RCC 7860 (cell line): ENCODE measurements at regions not wholly inside any gene's neighbourhood (a gene's known extent, or its start where the extent isn't known, plus 50 kb on each side); places are given as distances from the start of the nearest gene placed in this dataset.

ENCODE experiments used
- DNase-seq: peaks from one replicate; pipeline ENCODE4 v3.0.0-alpha.2; 2015; ENCODE audit warnings: low spot score
- FAIRE-seq: peaks from 2 replicates; lab custom pipeline; 2012; peaks lifted over from hg19 to GRCh38; lab: Jason Lieb, UNC

DNA sequence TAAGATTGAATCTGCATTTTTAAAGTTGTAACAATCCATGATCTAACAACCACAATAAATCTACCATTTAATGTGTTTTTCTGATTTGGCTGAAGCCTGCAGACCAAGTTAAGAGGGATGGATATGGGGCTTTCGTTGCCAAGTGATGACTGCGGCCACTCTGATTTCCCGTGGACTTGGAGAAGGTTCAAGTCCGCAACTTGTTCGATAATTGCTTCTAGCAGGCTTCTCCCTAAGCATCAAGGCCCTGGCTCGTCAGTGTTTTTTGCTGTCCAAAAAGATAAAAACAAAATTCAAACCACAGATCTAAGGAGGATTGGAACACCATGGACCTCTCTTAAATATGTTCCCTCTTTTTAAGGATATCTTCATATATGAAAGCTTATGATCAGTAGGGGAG is 256.6 kb downstream of the CNTN3 start:
- FAIRE-seq (no peak), DNase-seq (no peak)

- FAIRE-seq: no peak
- no peak for DNase-seq
These were observed 261.4 kb downstream of the CNTN3 start for GRCh38 chr3:74353039-74353438.

- no peak for FAIRE-seq
These were observed 262.3 kb downstream of the CNTN3 start for GRCh38 chr3:74352166-74352565.

GRCh38 chr3:74351213-74351612 is 263.2 kb downstream of the CNTN3 start:
- DNase-seq (no peak), FAIRE-seq (no peak)

More at GRCh38 chr3:74352166-74352565, 262.3 kb downstream of the CNTN3 start:
- DNase-seq: no peak

- no peak for DNase-seq
- no peak for FAIRE-seq
These were observed 265.4 kb downstream of the CNTN3 start for GRCh38 chr3:74349015-74349414.

DNA sequence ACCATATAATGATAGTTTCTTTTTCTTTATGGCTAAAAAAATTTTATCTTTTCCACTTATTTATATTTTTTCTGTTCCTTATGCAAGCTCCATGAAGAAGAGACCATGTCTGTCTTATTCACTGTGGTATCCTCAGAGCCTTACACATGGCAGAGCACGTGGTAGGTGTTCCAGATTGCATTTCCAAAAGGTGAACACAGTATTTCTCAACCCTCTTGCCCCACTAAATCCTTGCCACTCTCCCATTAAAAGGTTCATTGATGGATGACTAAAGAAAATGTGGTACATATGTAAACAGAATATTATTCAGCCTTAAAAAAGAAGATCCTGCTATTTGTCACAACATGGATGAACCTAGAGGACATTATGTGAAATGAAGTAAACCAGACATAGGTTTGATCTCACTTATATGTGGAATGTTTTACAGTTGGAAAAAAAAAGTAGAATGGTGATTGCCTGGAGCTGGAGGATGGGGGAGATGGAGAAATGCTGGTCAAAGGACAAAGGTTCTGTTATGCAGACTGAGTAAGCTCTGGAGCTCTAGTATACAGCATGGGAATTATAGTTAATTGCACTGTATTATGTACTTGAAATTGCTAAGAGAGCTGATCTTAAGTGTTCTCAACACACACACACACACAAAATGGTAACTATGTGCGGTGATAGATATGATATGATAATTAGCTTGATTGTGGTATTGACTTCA is 266.7 kb downstream of the CNTN3 start:
- no peak for DNase-seq
- no peak for FAIRE-seq

DNA sequence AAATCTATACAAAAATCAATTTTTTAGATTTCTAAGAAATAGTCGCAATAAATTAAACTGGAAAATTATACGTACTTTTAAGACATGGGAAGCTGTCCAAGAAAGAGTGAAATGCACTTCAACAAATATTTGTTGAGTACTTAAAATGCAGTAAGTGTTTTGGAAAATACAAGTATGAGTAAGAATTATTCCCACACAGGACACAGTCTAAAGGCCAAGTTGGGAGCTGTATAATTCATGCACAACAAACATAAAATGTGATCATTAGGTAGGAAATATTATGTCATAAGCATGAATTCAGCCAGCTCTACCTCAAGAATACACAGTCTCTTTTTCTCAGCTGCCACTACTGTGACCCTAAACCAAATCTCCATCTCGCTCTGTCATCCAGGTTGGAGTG is 267.6 kb downstream of the CNTN3 start:
- no peak for FAIRE-seq
- DNase-seq: no peak

DNA sequence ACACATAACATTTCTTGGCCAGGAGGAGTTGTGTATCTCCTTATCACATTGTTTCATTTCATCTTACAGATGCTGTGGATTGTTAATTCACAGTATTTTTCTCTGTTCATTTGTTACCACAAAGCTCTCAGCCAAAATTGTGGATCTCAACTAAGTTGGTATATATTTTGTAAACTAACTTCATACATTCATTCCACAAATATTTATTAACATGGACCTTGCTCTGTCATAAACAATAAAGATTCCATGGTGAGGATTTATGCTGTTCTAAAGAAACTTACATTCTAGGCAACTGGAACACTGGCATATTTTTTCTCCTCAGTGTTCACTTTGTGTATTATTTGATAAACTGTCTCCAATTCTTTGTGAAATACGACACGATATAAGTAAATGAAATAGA is 268.8 kb downstream of the CNTN3 start:
- FAIRE-seq (no peak), DNase-seq (no peak)

DNA sequence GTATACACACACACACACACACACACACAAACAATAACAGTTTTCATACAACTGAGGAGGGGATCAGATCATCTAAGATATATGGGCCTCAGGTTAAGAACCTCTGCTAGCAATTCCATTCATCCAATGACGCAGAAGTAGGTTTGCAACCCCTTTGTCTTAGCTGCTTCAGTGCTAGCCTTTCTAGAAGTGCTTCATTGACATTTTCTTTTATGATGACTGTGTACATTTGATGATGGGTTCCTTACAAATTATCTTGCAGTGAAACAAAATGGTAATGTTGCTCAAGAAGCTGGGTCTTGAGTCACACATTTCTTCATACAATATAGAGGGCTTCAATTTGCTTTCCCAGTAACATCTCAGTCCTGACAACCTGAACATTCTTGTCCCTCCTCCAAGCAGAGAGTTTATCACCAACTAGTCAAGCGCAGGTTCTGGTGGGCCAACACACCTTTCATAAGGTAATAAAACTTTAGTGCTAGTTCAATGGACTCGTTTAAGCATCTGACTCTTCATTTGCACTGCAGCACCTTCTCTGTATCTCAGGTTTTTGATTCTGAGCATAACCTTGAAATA is 269.5 kb downstream of the CNTN3 start:
- FAIRE-seq: no peak
- DNase-seq: no peak

- no peak for DNase-seq
- no peak for FAIRE-seq
These were observed 271.1 kb downstream of the CNTN3 start for GRCh38 chr3:74343391-74343790.

GRCh38 chr3:74338998-74339397 is 275.5 kb downstream of the CNTN3 start:
- FAIRE-seq (no peak), DNase-seq (no peak)

- DNase-seq: no peak
- FAIRE-seq: no peak
These were observed 282.3 kb downstream of the CNTN3 start for GRCh38 chr3:74332165-74332564.

- FAIRE-seq (no peak), DNase-seq (no peak)
These were observed 282.7 kb downstream of the CNTN3 start for GRCh38 chr3:74331711-74332110.

GRCh38 chr3:74329096-74329495 is 285.4 kb downstream of the CNTN3 start:
- DNase-seq (no peak), FAIRE-seq (no peak)

DNA sequence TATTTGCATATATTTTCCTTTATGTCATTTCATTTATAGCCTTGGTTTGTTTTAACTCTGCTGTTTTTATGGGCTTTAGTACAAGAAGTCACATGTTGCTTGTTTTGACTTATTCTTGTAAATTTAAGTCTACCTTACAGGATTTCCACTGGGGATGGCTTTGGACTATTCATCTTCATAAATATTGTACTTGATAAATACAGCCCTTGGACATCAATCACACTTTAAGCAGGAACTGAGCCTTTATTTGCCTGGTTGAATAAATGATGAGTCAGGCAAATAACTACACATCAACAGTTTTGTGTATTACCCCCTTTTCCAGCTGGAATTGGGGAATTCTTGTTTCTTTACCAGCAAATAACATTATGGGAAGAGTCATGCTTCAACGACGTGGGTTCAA is 286.0 kb downstream of the CNTN3 start:
- FAIRE-seq (no peak), DNase-seq (no peak)

GRCh38 chr3:74315291-74315690 is 299.2 kb downstream of the CNTN3 start:
- no peak for FAIRE-seq
- no peak for DNase-seq

DNA sequence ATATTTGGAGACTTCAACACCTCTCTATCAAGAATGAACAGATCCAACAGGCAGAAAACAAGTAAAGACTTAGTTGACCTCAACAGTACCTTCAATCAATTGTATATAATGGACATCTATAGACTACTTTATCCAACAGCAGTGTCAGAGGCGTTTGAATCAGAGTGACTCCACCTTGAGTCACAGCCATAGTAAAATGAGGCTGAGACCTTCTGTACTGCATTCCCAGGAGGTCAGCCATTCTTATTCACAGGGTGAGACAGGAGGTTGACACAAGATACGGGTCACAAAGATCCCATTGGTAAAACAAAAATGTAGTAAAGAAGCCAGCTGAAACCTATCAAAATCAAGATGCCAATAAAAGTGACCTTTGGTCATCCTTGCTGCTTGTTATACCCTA is 299.8 kb downstream of the CNTN3 start:
- DNase-seq (no peak), FAIRE-seq (no peak)

DNA sequence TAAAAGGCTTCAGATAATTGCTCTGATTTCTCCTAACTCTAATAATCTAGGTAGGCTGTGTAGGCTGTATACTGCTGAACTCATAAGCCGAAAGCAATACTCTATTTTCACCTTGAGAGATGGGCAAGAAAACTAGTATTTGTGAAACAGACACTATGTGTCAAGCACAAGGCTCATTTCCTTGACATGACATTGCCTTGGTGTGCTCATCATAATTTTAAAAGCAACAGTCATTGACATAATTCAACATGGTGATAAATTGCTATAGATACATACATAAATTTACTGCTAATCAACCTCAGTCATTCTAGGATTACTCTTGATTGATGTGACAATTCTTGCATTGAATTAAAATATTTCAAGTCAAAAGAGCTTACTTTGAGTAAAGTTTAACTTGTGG is 304.7 kb downstream of the CNTN3 start:
- DNase-seq: no peak
- no peak for FAIRE-seq

- FAIRE-seq (no peak), DNase-seq (no peak)
These were observed 310.0 kb downstream of the CNTN3 start for GRCh38 chr3:74304424-74304823.

DNA sequence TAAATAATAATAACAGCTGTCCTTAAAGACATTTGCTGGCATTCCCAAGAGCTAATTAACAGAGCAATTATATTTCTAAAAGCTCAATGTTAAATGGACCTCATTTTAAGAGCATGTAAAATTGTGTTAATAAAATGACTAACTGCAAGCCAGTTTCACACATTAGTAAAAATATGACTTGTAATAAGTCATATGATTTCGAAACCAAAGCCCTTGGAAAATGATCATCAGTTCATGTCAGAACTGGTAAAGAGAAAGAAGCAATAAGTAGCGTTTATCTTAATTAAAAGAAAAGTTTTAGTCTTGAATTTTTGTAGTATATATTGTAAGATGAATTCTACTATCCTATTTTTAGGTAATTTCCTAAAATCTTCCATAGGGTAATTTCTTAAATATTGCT is 310.7 kb downstream of the CNTN3 start:
- no peak for FAIRE-seq

DNA sequence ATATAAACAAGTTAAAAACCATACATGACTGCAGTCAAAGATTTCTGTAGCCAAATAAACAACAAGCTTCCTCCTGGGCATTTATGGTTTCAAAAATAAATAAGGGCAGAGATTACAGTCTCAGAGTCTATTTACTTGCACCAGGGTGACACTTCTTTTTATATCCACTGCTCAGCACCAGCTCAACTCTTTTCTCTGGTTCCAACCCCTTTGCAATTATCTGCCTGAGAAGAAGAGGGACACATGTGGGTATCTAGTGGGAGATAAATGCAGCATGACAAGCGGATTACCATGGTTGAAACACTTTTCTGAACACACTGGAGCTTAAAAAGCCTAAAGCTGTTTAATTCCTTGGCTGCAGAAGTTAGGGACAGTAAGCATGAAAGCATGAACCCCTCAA is 311.5 kb downstream of the CNTN3 start:
- DNase-seq (no peak), FAIRE-seq (no peak)

More for the DNA sequence above, 310.7 kb downstream of the CNTN3 start:
- DNase-seq: no peak

DNA sequence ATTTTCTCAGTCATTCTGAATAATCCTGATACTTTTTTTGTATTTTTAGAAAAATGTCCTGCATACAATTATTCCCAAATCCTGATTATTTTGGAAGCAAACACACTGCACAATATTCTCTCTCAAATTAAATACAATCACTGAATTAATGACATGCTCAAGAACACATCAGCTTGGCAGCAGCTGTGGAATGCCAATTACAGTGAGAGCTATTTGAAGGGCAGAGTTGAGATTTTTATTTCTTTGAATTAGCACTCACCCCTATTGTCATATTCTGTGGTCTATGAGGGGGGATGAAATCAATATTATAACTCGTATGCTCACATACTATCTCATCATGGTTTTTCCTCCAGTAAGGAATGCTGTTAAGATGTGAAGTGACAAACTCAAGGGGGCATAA is 312.2 kb downstream of the CNTN3 start:
- FAIRE-seq: no peak
- DNase-seq: no peak

DNA sequence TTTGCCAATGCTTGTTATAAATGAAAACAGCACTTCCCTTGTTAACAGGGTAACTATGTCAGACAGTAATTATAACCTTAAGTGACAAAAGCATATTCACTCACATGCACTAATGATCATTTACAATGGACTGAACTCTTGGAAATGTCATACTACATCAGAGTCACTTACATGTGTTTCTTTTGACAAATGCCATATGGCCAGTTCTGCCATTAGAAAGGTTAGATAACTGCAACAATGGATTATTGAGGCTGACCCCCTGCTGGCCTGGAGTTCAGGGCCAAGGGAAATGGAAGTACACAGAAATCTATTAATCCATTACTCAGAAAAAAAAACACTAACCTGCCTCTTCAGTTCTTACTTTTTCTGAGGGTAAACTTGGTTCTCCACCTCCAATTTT is 313.4 kb downstream of the CNTN3 start:
- FAIRE-seq (no peak), DNase-seq (no peak)
